GDM1 (cell line): ENCODE measurements at regions not wholly inside any gene's neighbourhood (a gene's known extent, or its start where the extent isn't known, plus 50 kb on each side); places are given as distances from the start of the nearest gene placed in this dataset.

Experiments
- DNase-seq: peaks from one replicate; lab custom pipeline; 2025; lab: John Stamatoyannopoulos, UW

- no peak for DNase-seq
Observed at GRCh38 chr6:2502998-2503674, 247.6 kb downstream of the MYLK4 start.

DNA sequence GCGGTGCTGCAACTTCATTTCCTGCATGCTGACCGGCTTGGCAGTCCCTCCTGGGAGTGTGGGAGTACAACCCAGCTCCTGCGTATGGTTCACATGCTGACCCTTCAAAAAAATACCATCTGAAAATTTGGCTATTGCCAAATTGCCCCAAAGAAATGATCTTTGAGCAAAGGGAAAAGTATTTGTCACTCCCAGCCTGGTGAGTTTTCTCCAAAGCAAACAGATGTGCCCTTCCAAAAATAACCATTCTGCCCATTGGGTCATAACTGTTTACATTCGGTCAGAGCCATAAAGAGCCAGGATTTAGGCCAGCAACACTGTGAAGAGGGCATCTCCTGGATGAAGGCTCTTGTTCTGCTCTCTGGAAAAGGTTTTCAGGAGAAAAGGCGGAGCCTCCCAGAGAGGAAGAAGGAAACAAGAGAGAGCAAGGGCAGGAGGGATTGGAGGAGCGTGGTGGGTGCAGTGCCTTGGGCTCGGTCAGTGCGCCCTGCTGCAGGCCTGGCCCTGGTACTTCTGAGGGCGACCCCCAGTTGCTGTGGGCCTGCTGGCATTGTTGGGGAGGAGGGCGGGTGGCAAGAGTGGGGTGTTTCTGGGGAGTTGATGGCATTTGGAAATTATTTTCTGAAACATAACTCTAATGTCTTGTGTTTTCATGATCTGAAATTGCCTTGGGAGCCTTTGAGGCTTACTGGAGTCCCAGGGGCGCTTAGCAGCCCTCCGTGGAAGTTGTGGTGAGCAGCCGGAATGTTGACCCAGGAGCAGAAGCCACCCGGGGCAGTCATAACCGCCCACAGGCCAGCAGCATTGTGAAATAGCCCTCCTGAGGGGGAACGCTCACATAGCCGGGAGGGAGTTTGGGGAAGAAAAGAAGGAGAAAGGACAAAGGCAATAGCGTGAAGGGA lies 248.4 kb downstream of the MYLK4 start:
- DNase-seq: no peak

- no peak for DNase-seq
Observed at GRCh38 chr6:2497922-2498623, 252.6 kb downstream of the MYLK4 start.

DNA sequence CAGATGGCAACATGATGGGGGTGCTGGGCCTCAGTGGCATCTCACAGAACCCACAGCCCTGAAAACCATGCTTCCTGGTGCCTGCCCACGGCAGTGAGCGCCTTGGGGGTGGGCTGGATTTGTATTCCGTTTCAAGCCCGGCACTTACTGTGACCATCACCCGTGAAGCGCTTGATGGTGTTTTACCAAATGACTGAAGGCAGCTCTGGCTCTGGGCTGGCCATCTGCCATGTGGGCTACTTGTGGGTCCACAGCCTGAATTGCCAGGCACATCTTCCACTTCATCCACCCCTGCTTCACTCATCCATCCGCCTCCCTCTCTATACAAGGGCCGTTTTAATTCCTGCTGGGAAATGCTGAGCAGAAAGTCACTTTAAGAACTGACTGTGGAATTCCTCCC lies 250.9 kb upstream of the GMDS start:
- DNase-seq: no peak

GRCh38 chr6:2492686-2493523 lies 247.5 kb upstream of the GMDS start:
- DNase-seq: no peak

DNA sequence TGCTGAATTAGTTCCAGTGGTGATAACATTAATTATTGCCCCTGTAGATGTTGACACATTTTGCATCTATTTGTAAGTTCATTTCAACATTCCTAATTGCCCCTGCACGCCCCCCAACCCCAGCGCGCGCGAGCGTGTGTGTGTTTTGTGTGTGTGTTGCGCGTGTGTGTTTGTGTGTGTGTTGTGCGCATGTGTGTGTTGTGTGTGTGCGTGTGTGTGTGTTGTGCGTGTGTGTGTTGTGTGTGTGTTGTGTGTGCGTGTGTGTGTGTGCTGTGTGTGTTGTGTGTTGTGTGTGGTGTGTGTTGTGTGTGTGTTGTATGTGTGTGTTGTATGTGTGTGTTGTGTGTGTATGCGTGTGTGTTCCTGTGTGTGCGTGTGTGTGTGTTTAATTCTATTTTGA lies 245.7 kb upstream of the GMDS start:
- DNase-seq: no peak

GRCh38 chr6:2488578-2488977 lies 243.2 kb upstream of the GMDS start:
- DNase-seq: no peak

GRCh38 chr6:2485116-2485515 lies 239.7 kb upstream of the GMDS start:
- DNase-seq: no peak

DNA sequence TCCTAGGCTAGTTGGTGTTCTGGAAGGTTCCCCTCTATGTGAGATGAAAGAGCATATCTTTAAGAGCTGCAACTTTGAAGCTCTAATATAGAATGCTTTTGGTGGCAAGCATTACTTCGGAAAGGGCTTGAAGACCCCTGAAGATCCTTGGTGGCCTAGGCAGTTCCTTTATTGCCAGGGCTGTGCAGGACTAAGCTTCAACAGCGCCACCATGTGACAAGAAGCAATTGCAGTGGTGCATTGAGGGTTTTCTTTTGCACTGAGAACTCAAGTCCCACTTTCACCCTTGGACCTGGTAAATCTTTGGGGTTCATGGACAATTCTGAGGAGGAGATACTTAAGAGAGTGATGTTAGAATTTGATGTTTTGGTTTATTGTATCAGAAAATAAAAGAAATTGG lies 237.4 kb upstream of the GMDS start:
- DNase-seq: no peak

GRCh38 chr6:2481307-2481706 lies 235.9 kb upstream of the GMDS start:
- no peak for DNase-seq

GRCh38 chr6:2480267-2480966 lies 235.0 kb upstream of the GMDS start:
- no peak for DNase-seq

DNA sequence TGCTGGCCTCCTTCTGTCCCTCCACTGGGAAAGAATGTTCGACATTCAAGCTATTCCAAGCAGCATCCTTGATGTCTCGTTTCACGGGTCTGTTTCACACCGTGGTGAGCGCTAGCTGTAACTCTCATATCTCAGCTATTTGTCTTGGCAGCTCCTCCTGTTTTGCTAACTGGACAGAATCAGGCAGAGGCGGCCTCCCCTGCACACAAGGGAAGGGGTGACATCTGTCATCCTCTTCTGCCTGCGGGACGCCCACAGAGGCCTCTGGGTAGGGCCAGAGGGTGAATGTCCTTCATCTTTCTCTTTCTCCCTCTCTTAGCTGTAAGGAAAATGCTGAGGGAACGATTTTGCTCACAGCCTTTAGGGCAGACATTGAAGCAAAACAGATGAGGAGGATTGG lies 232.8 kb upstream of the GMDS start:
- DNase-seq: no peak

GRCh38 chr6:2477666-2478065 lies 232.3 kb upstream of the GMDS start:
- DNase-seq: no peak

GRCh38 chr6:2477250-2477649 lies 231.8 kb upstream of the GMDS start:
- no peak for DNase-seq

DNA sequence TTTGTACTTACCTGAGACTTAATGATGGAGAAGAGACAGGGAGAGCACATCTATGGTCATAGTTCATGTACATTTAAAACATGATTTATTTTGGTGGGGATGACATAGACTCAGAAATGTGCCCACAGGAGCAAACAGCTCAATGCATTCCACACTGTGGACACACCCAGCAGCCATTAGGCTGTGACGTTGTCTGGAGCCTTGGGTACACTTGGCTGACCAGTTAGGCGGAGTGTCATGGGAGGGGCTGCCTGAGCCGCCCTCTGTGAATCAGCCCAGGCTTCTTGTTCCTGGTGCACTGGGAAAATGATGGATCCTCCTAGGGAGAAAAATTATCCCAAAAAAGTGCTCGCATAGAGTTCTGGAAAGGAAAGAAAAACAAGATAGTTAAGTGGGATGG lies 231.0 kb upstream of the GMDS start:
- DNase-seq: no peak

- DNase-seq: no peak
Observed at GRCh38 chr6:2471472-2471871, 226.1 kb upstream of the GMDS start.

- no peak for DNase-seq
Observed at GRCh38 chr6:2469428-2469827, 224.0 kb upstream of the GMDS start.

DNA sequence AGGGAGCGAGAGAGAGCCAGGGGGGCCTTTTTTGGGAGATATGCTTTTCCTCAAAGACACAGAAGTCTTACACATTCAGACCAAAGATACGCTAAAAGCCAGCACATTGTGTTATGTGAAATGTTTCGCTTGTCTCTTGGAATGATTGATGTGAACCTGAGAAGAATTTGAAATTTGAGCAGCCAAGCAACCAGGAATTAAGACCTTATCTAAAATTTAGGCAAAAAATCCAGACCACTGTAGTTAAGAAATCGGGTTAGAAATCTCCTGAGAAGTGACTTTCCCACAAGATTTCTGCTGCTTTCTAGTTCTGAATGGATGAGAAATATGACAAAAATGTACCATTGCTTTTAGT lies 223.2 kb upstream of the GMDS start:
- no peak for DNase-seq

DNA sequence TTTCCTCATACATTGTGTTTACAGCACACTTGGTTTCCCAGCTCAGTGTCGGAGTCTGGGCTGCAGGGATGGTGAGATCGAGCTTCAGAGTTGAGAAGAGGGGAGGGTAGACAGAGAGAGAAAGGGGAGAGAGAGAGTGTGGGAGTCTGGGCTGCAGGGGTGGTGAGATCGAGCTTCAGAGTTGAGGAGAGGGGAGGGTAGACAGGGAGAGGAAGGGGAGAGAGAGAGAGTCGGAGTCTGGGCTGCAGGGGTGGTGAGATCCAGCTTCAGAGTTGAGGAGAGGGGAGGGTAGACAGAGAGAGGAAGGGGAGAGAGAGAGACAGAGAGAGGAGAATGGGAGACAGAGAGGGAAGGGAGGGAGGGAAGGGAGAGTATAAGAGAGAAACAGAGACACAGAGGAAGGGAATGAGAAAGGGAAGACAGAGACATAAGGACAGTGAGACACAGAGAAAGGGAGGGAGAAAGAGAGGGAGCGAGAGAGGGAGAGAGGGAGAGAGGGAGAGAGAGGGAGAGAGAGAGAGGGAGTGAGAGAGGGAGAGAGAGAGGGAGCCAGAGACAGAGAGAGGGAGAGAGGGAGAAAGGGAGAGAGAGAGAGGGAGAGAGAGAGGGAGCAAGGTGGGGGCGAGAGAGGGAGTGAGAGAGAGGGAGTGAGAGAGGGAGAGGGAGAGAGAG lies 222.7 kb upstream of the GMDS start:
- no peak for DNase-seq

DNA sequence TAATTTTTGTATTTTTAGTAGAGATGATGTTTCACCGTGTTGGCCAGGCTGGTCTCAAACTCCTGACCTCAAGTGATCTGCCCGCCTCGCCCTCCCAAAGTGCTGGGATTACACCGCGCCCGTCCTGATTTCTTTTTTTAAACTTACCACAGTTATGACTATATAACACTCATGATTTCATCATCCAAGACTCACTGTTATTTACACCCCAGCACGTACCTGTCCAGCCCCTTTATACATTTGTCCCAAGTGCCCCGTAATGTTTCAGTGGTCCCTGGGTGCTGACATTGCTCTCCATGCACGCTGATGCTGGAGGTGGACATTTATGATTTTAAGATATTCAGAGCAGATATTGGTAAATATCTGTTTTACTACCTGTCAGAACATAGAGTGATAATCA lies 219.9 kb upstream of the GMDS start:
- no peak for DNase-seq

GRCh38 chr6:2464641-2465040 lies 219.2 kb upstream of the GMDS start:
- DNase-seq: no peak
